Upper lobe of left lung (tissue), 6 donors: ENCODE measurements at regions not wholly inside any gene's neighbourhood (a gene's known extent, or its start where the extent isn't known, plus 50 kb on each side); places are given as distances from the start of the nearest gene placed in this dataset.

ENCODE experiments used
- ATAC-seq, 2 donors: fragments of 200-7000 bp; cut with Tn5 transposase; one replicate each; pipeline ENCODE4 v1.9.1; 2022; ENCODE audit warnings: mild to moderate bottlenecking in 2 of 2, moderate library complexity in 2 of 2; ENCODE audit not compliant: low FRiP score in 2 of 2
- DNase-seq, 2 donors: peaks; one replicate each; pipeline ENCODE4 v3.0.0-alpha.2; 2019 to 2020
- H3K27ac ChIP-seq, 4 donors: fragments of 200-600 bp; sonication (generic); one replicate each; pipeline ENCODE4 v1.5.1; 2016 to 2019
- H3K27me3 ChIP-seq, 4 donors: fragments of 200-600 bp; sonication (generic); one replicate each; pipeline ENCODE4 v1.5.1; 2017 to 2019
- H3K36me3 ChIP-seq, 4 donors: fragments of 200-600 bp; sonication (generic); one replicate each; pipeline ENCODE4 v1.5.1; 2016 to 2019
- H3K4me1 ChIP-seq, 4 donors: fragments of 200-600 bp; sonication (generic); one replicate each; pipeline ENCODE4 v1.5.1; 2018 to 2019
- H3K4me3 ChIP-seq, 4 donors: fragments of 200-600 bp; sonication (generic); one replicate each; pipeline ENCODE4 v1.5.1; 2017 to 2019; ENCODE audit warnings: mild to moderate bottlenecking in 2 of 4, moderate library complexity in 1 of 4
- H3K9me3 ChIP-seq, 4 donors: fragments of 200-600 bp; sonication (generic); one replicate each; pipeline ENCODE4 v1.5.1; 2018 to 2019
- CTCF ChIP-seq, 6 experiments: fragments of 450-650 bp in 4 of 6; fragments of 200-600 bp in 2 of 6; sonication (generic) in 2 of 6; IDR thresholded peaks; one replicate each; pipeline ENCODE4 v1.5.1; 2016 to 2019; ENCODE audit warnings: antibody characterized with exemption in 6 of 6
- EP300 ChIP-seq, 4 donors: sonication (generic); formaldehyde crosslinking; IDR thresholded peaks; one replicate each; pipeline ENCODE4 v1.5.1; 2017; ENCODE audit warnings: antibody characterized with exemption in 4 of 4, control low read depth in 2 of 4
- POLR2A ChIP-seq, 4 donors: fragments of 450-650 bp; IDR thresholded peaks; one replicate each; pipeline ENCODE4 v1.5.1; 2016 to 2017; ENCODE audit warnings: antibody characterized with exemption in 4 of 4, mild to moderate bottlenecking in 2 of 4
- POLR2AphosphoS5 ChIP-seq, 2 donors: sonication (generic); formaldehyde crosslinking; IDR thresholded peaks; one replicate each; pipeline ENCODE4 v1.5.1; 2017; ENCODE audit warnings: antibody characterized with exemption in 2 of 2
- WGBS, 2 donors: methylation state at CpG; one replicate each; pipeline ENCODE4 v1.1.5; 2017 to 2018; 5-methylcytosine and 5-hydroxymethylcytosine counted together
- donor health status: DM: no; HTN: no; CAD: no; lungs with moderate emphysema.
- donor health status: DM: no; HTN: yes; CAD: no; lungs with severe emphysema.

- peaks cover 0 to 2% (median 0%) of the 10 kb centered on the region in 4 donors for H3K4me1 ChIP-seq
Measured at GRCh38 chr11:100556781-100557180, 130.3 kb upstream of the ARHGAP42 start.

GRCh38 chr11:100557830-100558611 lies 129.1 kb upstream of the ARHGAP42 start:
- 74 to 79% methylated on average over 8 of the region's 8 CpGs for WGBS, 2 donors
- TF ChIP-seq POLR2A (IDR thresholded peaks at IDR 0.05), result no peak
- TF ChIP-seq CTCF (IDR thresholded peaks at IDR 0.05), result no peak
- no peak for TF ChIP-seq EP300 (IDR thresholded peaks at IDR 0.05)
- no peak for TF ChIP-seq POLR2AphosphoS5 (IDR thresholded peaks at IDR 0.05)

More at GRCh38 chr11:100556781-100557180, 130.3 kb upstream of the ARHGAP42 start:
- TF ChIP-seq POLR2A (IDR thresholded peaks at IDR 0.05) (no peak), EP300 (IDR thresholded peaks at IDR 0.05) (no peak), POLR2AphosphoS5 (IDR thresholded peaks at IDR 0.05) (no peak), CTCF (IDR thresholded peaks at IDR 0.05) (no peak)
- ATAC-seq (no peak), DNase-seq (no peak)
- 50 to 75% methylated on average over 1 of the region's 1 CpG for WGBS, 2 donors
- Histone ChIP-seq H3K9me3 (no peaks in the 10 kb centered on the region), H3K27ac (no peak overlapping the region), H3K36me3 (no peaks in the 10 kb centered on the region), H3K4me3 (no peak overlapping the region), H3K27me3 (no peaks in the 10 kb centered on the region)

GRCh38 chr11:100560606-100561005 lies 126.5 kb upstream of the ARHGAP42 start:
- TF ChIP-seq POLR2A (IDR thresholded peaks at IDR 0.05) (no peak), POLR2AphosphoS5 (IDR thresholded peaks at IDR 0.05) (no peak), CTCF (IDR thresholded peaks at IDR 0.05) (no peak), EP300 (IDR thresholded peaks at IDR 0.05) (no peak)
- WGBS, 2 donors, result 94 to 96% methylated on average over 3 of the region's 3 CpGs
- H3K27ac ChIP-seq, result no peak overlapping the region
- ATAC-seq (no peak), DNase-seq (no peak)
- H3K9me3 ChIP-seq, result no peaks in the 10 kb centered on the region
- peaks cover 0 to 2% (median 0%) of the 10 kb centered on the region in 4 donors for H3K4me1 ChIP-seq
- H3K27me3 ChIP-seq, result no peaks in the 10 kb centered on the region
- H3K4me3 ChIP-seq, result no peak overlapping the region
- no peaks in the 10 kb centered on the region for H3K36me3 ChIP-seq

More at GRCh38 chr11:100557830-100558611, 129.1 kb upstream of the ARHGAP42 start:
- H3K27me3 ChIP-seq, result no peaks in the 10 kb centered on the region
- H3K36me3 ChIP-seq, result no peaks in the 10 kb centered on the region
- DNase-seq (no peak), ATAC-seq (peak in 1 of 2 donors; percentile 67)
- no peak overlapping the region for H3K27ac ChIP-seq
- no peak overlapping the region for H3K4me3 ChIP-seq
- peaks cover 0 to 2% (median 0%) of the 10 kb centered on the region in 4 donors for H3K4me1 ChIP-seq
- H3K9me3 ChIP-seq, result no peaks in the 10 kb centered on the region

GRCh38 chr11:100561323-100561722 lies 125.8 kb upstream of the ARHGAP42 start:
- peaks cover 0 to 2% (median 0%) of the 10 kb centered on the region in 4 donors for H3K4me1 ChIP-seq
- WGBS, 2 donors, result 37 to 44% methylated on average over 1 of the region's 1 CpG
- no peak overlapping the region for H3K27ac ChIP-seq
- DNase-seq, result no peak
- no peaks in the 10 kb centered on the region for H3K9me3 ChIP-seq
- no peaks in the 10 kb centered on the region for H3K27me3 ChIP-seq
- TF ChIP-seq CTCF (IDR thresholded peaks at IDR 0.05), result no peak
- TF ChIP-seq EP300 (IDR thresholded peaks at IDR 0.05), result no peak
- TF ChIP-seq POLR2A (IDR thresholded peaks at IDR 0.05), result no peak
- TF ChIP-seq POLR2AphosphoS5 (IDR thresholded peaks at IDR 0.05), result no peak
- no peak for ATAC-seq
- H3K36me3 ChIP-seq, result no peaks in the 10 kb centered on the region
- H3K4me3 ChIP-seq, result no peak overlapping the region

GRCh38 chr11:100562128-100562527 lies 125.0 kb upstream of the ARHGAP42 start:
- TF ChIP-seq CTCF (IDR thresholded peaks at IDR 0.05) (no peak), EP300 (IDR thresholded peaks at IDR 0.05) (no peak), POLR2AphosphoS5 (IDR thresholded peaks at IDR 0.05) (no peak), POLR2A (IDR thresholded peaks at IDR 0.05) (no peak)
- Histone ChIP-seq H3K4me3 (no peak overlapping the region), H3K4me1 (no peaks in the 10 kb centered on the region), H3K27ac (no peak overlapping the region), H3K27me3 (no peaks in the 10 kb centered on the region), H3K36me3 (no peaks in the 10 kb centered on the region), H3K9me3 (no peaks in the 10 kb centered on the region)
- 25 to 55% methylated on average over 2 of the region's 2 CpGs for WGBS, 2 donors
- DNase-seq (no peak), ATAC-seq (peak in 1 of 2 donors; percentile 48)
